ENCODE measurements at regions not wholly inside any gene's neighbourhood (a gene's known extent, or its start where the extent isn't known, plus 50 kb on each side); places are given as distances from the start of the nearest gene placed in this dataset.
"Not testable (repeated sequence)": the region's sequence is repeated elsewhere in the genome, so short reads cannot be mapped to it uniquely, and the experiment has no call there.

DNA sequence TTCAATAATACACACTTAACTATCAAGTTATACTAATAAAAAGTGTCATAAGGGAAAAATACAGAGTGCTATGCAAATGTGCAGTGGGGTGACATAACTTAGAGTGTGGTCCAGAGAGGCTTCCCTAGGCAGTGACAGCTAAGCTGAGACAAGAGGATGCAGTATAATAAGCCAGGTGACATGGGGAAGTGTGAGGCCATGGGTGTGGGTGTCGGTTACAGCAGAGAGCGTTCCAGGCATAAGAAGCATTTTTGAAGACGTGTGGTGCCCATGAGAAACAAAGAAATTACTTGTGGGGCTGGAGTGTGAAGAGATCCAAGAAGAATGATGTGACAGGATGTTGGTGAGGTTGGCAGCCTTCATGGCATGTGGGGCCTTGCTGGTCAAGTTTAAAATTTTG, 78.1 kb upstream of the PICALM start:
- DNase-seq (ENCODE audit: low read depth, low spot score): no peak

DNA sequence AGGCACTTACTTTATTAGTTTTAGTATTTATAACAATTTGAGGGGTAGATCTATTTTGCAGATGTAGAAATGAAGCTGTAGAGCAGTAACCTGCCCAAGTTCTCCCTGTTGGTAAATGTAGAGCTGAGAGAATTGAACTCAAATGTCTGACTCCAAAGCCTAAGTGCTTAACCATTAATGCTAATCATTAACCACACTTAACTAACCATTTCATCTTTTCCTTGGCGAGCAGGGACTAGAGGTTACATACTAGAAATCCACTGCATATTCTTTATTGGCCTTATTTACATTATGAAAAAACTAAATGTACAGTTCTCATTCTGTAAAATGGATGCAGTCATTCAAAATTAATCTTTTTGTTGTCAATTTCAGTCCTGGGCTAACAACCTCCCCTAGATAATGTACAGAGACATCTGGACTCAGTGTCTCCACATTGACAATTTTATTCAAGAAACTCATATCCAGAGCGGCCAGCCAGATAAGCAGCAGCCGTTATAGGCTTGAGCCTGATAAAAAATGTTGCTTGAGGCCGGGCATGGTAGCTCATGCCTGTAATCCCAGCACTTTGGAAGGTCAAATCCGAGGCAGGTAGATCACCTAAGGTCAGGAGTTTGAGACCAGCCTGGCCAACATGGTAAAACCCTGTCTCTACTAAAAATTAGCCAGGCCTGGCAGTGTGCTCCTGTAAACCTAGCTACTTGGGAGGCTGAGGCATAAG, 76.7 kb upstream of the PICALM start:
- no peak for DNase-seq (ENCODE audit: low read depth, low spot score)

DNA sequence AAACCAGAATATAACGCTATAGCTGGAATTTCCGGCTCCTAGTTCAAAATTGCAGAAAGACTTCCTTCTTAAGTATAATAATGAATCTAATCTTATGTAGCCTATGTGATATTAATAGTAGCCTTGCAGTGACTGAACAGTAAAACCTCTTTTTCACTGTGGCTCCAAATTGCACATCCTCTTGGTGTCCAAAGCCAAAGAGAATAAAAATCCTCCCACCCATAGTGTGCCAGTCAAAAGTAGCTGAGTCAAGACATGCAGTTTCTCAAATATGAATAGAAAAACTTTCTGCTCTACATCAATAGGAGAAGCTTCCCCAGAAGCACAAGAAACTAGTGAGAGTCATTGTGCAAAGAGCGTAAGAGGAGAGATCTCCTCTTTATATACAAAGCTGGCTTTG, 76.0 kb upstream of the PICALM start:
- no peak for DNase-seq (ENCODE audit: low read depth, low spot score)

DNA sequence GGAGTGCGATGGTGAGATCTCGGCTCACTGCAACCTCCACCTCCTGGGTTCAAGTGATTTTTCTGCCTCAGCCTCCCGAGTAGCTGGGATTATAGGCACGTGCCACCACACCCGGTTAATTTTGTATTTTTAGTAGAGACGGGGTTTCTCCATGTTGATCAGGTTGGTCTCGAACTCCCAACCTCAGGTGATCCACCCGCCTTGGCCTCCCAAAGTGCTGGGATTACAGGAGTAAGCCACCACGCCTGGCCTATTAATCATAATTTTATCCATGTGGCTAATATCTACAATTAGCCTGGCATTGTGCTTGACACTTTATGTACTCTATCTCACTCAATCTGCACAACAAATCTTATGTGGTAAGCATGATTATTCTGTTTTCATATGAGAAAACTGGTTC, 75.2 kb upstream of the PICALM start:
- DNase-seq (ENCODE audit: low read depth, low spot score): not testable (repeated sequence)

DNA sequence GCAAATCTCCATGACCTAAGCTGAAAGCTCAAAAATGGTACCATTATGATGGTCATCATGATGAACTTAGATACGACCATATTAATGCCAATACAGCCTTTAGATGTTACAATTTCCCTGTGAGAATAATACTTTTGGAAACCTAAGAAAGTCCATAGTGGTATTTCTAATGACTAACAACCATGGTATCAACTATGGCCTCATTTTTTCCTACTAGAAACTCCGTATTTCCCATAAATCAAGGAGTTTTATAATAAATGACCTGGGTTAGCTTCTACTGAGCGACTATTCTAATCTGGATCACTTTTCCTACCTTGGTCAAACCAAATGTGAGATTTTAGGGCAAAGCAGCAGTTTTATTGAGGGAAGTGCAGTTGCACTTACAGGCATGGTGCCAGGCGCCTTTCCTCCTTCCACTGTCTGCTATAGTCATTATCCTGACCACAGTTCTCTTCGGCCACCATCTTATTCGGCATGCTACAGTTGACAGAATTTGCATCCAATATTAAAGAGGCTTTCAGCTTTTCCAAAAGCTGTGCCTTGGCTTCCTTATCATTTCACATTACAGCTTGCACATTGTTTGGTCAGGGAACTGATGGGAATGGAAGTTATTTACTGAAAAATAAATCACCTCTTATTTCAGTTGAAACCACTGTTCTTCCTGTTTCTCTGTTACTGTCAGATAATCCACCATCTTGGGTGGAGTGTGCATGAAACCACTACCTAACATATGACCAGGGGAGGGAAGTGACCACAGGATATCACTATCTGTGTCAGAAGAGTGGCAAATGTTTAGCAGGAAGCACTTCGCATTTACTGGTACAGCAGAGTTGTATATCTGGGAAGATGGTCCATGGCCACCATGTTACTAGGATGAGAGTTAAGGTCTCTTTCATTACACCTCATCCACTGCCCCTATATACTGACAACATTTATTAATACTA, 74.5 kb upstream of the PICALM start:
- DNase-seq (ENCODE audit: low read depth, low spot score): no peak

DNA sequence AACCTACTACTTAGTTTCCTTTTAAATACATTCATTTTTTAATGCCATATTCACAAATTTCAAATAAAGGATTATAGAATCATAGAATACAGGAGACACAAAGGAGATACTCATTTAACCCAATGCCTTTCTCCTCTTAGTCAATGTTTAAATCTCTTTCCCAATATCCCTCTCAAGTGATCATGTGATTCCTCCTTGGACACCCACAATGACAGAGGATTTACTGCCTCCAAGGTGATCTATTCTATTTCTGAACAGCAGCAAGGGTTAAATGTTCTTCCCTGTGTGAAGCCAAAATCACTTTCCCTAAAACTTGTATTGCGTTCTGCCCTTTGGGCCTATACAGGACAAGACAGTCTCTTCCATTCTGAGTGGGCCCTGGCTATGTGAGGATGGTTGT, 73.3 kb upstream of the PICALM start:
- DNase-seq (ENCODE audit: low read depth, low spot score): no peak

DNA sequence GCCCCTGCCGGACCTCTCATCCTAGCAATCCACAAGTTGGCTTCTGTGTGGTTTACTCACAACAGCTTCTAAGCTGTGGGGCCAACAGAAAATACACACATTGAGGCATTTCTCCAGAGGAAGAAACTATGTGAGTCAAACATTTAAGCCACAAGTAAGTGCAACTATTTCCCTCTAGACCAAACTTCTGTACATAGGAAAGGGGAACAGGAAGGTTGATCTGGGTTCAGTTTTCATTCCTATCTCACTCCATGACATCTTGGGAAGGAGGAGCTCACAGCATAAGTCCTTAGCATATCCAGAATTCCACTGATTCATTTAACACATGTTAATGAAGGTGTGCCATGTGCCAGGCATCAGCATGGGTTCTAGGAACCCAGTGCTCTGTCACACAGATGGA, 72.8 kb upstream of the PICALM start:
- no peak for DNase-seq (ENCODE audit: low read depth, low spot score)

DNA sequence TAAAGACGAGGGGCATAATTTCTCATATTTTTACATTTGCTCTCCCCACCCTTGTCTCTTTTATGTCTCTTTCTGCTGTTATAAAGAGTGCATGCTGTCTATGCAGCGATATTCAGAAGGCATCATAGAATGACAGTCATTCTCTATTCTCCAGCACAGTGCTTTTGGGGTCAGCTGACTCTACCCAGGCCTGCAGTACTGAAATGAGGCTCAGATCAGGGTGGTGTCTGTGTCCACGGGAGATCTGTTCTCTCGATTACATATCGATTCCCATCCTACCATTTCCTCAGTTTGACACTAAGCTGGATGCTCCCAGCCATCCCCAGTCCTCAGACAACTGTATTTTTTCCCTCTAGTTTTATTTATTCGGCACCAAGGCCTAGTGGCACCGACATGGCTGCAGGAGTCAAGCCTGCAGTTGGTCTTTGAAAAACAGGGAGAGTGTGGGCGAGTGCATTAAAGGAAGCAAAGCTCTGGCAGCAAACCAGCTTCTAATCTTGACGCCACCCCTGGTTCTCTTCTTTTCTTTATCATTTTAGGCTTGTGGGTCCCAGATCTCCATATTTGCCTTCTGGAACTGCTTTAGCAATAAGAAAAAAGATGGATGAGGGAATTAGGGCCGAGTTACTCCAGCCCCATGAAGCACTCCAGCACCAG, 71.6 kb upstream of the PICALM start:
- no peak for DNase-seq (ENCODE audit: low read depth, low spot score)

DNA sequence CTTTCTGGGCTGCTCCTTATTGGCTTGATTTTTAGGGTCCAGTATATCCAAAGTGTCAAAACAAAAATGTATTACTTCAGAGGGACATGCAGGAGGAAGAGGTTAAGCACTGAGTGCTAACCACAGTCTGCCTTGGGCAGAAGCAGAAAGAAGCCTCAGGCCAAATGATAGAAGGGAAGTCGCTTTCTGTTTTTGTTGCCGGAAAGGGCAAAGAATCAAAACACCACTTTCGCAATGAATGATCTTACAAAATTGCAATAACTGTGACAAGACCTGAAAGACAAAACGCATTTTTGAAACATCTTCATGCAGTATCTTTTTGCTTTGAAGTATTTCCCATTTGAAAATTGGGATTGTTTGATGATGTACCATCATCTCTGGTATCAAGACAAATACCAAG, 70.1 kb upstream of the PICALM start:
- no peak for DNase-seq (ENCODE audit: low read depth, low spot score)

DNA sequence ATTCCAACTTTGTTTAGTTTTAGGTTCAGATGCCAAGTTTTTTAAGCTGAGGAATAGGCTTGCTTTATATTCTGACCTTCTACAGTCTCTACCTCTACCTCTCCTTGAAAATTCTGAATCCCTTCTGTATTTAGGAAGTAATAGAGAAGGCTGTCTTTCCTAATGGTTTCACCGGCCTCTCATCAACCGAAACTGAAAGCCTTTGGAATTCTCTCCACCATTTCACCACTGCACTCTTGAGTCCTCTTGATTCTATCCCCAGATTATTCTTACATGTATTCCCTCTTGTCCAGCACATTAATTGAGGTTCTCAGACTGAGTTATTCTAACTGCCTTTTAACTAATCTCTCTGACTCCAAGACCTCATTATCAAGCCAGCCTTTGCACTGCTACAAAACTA, 67.7 kb upstream of the PICALM start:
- no peak for DNase-seq (ENCODE audit: low read depth, low spot score)

DNA sequence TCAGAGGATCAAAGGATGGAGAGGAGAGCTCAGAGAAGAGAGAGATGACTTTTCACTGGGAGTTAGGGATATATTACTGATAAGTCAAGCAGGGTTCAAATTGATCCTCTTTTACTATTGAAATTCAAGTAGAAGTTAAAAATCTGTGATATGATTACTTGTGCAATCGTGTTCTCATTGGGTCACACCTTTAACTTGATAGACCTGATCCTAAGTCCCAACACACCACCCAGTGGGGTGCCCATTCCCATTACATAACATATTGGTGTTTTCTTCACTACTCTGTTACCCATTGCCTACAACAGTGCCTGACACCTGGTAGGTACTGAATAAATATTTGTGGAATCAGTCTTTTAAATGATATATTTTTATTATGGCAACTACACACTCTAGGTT, 66.4 kb upstream of the PICALM start:
- no peak for DNase-seq (ENCODE audit: low read depth, low spot score)

DNA sequence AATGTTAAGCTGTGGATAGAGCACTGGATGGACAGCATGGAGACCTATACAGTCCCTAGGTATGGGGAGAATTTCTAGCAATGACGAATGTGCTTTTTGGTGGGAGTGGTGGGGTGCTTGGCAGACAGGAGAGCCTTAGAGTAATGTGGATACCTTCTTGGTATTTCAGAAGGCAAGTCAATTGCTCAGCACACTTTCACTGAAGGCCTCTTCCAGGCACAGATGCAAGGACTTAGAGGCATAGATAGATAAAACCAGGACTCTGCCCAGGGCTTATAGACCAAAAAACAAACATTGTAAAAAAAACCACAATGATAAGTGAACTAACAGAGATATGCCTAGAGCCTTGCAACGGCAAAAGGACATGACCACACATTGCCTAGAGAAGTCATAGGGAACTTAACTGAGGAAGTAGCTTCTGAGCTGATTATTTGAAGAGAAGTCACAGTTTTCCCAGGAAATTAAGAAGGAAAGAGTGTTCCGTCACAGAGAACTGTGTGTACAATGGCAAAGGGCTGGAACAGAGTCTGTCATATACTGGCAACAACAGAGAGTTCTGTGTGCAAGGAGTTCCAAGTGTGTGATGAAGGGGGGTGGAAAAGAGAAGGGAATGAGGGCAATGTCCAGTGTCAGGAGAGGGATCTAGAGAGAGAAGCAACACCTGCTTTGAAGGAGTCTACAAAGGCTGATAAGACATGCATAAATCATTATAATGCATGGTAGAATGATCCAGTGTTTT, 65.9 kb upstream of the PICALM start:
- DNase-seq (ENCODE audit: low read depth, low spot score): no peak

DNA sequence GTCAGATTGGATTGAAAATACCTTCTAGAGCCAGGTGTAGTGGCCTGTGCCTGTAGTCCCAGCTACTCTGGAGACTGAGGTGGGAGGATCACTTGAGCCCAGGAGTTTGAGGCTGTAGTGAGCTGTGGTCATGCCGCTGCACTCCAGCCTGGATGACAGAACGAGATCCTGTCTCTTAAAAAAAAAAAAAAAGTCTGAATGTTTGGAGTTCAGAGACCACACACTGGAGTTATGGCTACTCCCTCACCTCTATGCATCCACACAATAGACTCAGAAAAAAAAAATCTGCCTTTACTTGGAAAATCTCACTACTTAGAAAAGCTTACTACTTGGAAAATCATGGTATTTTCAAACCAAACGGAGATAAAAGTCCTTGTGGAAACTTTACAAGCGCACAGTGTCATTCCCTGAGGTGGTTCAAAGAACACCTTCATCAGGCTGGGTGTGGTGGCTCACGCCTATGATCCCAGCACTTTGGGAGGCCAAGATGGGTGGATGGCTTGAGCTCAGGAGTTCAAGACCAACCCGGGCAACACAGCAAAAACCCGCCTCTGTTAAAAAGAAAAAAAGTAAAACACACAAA, 63.9 kb upstream of the PICALM start:
- DNase-seq (ENCODE audit: low read depth, low spot score): no peak

DNA sequence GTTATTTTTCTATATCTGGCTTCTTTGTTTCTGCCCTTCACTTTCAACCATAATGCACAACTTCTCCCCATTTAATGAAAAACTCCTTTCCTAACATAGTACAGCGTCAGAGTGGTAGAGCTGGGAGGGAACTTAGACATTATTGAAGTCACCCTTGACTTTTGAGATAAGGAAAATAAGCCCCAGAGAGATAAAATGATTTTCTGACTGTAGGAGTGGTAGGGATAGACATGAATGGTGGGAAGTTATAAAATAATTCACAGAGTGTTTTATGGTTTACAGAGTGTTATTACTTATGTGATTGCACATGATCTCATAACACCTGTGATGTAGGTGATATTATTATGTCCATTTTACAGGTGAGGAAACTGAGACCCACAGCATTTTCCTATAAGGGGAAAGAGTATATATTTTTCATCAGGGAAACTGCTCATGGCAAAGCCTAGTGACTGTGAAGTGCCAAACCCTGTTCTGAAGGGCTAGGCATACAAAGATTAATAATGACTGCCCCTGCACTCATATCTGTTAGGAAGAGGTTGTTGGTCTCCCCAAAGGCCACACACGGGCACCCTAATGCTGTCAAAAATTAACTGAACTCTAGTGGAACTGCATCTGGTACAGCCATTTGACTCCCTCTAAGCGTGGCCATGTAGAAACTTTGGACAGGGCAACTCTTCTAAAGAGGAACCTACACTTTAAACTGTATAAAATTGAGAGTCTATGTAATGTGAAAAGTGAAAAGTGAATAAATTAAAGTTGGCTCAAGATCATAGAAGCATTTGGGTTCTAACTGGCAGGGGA, 61.1 kb upstream of the PICALM start:
- no peak for DNase-seq (ENCODE audit: low read depth, low spot score)

DNA sequence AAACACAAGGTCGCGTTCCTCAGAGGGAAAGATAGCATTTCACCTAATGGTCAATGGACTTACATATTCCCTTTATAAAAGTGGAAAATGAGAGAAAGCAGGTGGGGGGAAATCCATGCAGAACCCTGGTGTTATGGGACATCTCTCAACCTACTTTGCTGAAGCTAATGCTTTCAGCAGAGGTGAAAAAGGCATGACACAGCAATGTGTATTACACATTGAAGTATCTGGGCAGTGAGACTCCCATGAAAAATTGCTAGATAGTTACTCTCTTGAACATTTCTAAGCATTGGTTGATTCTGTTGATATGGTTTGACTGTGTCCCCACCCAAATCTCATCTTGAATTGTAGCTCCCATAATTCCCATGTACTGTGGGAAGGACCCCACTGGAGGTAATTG, 60.0 kb upstream of the PICALM start:
- DNase-seq (ENCODE audit: low read depth, low spot score): no peak

DNA sequence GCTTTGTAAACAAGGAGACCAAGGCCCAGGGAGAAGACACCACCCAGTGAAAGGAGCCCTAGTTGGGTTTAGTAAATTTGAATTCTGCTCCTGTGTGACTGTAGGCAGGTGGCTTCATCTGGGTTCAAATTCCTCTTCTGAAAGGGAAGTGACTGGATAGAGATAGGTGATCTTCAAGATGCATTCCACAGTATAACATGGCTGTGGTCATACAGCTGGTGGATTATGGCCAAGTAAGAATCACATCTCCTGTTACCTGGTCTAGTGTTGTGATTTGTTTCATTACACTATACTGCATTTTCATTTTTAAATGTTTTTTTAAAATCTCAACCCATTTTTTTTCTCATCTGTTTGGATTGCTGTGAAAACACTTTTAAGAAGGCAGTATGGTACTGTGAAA, 58.0 kb upstream of the PICALM start:
- DNase-seq (ENCODE audit: low read depth, low spot score): no peak

DNA sequence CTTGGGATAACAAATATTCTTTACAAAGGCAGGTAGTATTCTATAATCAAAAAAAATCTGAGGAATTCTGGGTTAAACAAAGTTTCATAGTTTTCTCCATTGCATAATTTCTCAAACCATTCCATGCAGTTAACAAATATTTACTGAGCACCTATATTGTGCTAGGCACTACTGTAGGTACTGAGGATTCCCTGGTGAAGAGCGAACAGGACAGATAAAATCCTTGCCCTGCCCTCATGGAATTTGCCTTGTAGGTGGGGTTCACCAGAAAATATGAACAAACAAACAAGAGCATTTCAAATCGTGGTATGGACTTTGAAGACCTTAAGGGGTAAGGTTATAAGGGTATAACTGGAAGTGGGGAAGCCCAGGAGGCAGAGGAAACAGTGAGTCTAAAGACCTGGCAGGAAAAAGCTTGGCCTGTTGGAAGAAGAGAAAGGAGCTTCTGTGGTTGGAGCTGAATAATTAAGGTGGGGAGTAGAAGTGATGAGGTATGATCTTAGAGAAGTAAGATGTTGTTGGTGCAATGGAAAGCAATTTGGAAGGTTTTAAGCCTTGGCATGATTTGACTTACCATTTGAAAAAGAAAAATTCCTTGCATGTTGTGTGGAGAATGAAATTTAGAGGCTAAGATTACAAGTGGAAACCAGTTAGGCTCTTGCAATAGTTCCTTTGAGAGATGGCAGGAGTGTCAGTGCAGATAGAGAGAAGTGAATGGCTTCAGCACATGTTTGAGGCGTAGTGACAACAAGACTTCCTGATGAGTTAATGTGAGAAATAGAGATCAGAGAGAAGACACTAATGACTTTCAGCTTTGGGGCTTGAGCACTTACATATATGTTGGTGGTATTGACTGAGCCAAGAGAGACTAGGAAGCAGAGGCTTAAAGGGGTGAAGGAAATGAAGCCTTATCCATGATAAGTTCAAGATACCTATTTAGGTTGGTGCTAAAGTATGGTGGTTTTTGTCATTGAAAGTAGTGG, 55.7 kb upstream of the PICALM start:
- DNase-seq (ENCODE audit: low read depth, low spot score): no peak

DNA sequence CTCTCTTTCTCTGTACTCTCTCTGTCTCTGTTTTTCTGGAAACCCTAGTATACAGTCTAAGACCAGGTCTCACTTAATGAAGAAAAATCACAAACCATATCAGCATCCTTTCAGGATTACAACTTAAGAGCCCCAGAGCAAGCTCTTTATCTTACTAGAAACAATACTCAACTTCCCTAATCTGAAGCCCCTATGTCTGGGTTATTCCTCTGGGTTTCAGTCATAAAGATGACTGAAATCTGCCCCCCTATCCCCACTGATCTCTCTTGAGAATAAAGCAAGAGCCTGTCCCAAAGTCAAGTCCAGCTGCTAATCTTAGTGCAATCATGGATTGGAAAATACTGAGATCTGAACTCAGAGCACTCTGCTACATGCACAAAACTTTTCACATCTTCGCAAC, 53.9 kb upstream of the PICALM start:
- no peak for DNase-seq (ENCODE audit: low read depth, low spot score)

DNA sequence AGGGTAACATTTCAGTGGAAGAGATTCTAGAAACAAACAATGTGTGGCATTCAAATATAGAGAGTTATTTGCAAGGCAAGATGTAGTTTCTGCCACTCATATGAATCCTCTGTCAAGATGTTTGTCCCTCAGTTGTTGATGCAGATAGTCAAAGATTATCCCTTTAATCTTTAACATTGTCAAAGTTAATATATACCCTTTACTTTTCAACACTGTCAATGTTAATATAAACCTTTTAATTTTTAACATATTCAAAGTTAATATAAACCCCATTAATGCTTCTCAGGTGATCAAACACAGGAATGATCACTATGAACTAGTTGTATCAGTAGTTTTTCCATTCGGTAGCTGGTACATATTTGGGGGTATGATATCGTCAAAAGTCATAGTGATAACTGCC, 51.9 kb upstream of the PICALM start:
- no peak for DNase-seq (ENCODE audit: low read depth, low spot score)

Data from iPS DF 19.7 (cell line).